ENCODE measurements at regions not wholly inside any gene's neighbourhood (a gene's known extent, or its start where the extent isn't known, plus 50 kb on each side); places are given as distances from the start of the nearest gene placed in this dataset.

DNA sequence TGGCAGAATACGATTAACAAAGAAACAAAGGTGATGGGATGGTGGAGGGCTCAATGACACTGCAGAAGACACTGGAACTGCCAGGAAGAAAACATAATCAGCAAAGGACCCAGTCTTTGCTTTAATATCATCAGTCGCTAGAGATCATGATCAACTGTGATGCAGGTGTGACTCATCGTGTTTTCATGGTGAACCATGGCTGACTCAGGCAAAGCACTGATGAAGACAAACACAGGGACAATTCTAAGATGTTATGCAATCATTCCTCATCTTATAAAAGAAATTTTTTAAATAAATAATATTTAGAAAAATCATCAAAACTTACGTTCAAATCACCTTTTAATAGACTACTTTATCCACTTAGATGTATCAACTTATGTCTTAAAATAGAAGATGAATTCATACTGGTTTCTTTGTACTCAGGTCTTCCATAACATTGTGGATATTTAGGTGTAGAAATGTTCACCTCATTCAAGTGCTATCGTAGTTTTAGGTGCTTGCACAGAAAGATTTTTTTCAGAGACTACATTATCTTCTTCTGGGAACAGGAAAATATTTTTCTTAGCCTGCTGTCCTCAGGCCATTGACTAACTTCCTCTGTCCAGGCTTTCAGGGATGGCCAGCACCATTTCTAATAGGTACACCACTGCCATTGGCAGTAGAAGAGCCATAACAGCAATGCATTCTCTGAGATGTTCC, 673.4 kb upstream of the MEF2C start:
- Histone ChIP-seq H3K9ac (ENCODE audit: low read length in 3 of 3) (no peak overlapping the region), H3K4me1 (ENCODE audit: control insufficient read depth in 2 of 3, insufficient read depth in 2 of 3, low read depth in 1 of 3, low read length in 3 of 3) (no peaks in the 10 kb centered on the region), H3K4me3 (ENCODE audit: low read length in 3 of 3) (no peak overlapping the region), H3K36me3 (ENCODE audit: control insufficient read depth in 2 of 3, insufficient read depth in 3 of 3, low read length in 3 of 3) (no peaks in the 10 kb centered on the region), H3K27ac (ENCODE audit: low read depth in 2 of 2, low read length in 2 of 2) (no peak overlapping the region), H3K9me3 (ENCODE audit: control insufficient read depth in 2 of 3, insufficient read depth in 1 of 3, low read length in 3 of 3) (peaks cover 0 to 2% (median 0%) of the 10 kb centered on the region in 3 donors), H3K27me3 (ENCODE audit: control insufficient read depth, insufficient read depth, low read length) (no peaks in the 10 kb centered on the region)
- DNase-seq (no peak), FAIRE-seq (no peak)
- TF ChIP-seq, protein P1, sequence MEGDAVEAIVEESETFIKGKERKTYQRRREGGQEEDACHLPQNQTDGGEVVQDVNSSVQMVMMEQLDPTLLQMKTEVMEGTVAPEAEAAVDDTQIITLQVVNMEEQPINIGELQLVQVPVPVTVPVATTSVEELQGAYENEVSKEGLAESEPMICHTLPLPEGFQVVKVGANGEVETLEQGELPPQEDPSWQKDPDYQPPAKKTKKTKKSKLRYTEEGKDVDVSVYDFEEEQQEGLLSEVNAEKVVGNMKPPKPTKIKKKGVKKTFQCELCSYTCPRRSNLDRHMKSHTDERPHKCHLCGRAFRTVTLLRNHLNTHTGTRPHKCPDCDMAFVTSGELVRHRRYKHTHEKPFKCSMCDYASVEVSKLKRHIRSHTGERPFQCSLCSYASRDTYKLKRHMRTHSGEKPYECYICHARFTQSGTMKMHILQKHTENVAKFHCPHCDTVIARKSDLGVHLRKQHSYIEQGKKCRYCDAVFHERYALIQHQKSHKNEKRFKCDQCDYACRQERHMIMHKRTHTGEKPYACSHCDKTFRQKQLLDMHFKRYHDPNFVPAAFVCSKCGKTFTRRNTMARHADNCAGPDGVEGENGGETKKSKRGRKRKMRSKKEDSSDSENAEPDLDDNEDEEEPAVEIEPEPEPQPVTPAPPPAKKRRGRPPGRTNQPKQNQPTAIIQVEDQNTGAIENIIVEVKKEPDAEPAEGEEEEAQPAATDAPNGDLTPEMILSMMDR (IDR thresholded peaks at IDR 0.05; ENCODE audit: borderline replicate concordance, extremely low read depth, insufficient read depth) = no peak
- intact Hi-C loops (cut with DNase I) = no loop called here

DNA sequence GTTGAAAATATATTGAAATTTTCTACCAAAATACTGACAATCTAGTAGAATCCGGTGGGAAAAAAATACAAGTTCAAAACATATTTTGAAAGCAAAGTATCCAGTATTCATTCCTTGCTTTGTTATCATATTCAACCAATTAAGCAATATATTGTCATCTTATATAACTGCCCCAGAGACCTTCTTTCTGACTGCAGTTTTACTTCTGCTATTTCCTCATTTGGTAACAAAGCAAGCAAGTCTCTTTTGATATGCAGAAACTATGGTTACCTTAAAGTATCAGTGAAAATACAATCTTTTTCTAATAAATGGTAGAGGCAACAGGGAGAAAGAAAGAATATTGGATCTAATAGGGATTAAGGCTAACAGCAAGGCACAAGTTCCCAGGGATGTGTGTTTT, 663.7 kb upstream of the MEF2C start:
- no peaks in the 10 kb centered on the region for H3K9me3 ChIP-seq (ENCODE audit: control insufficient read depth in 2 of 3, insufficient read depth in 1 of 3, low read length in 3 of 3)
- intact Hi-C loops (cut with DNase I) = no loop called here
- no peaks in the 10 kb centered on the region for H3K36me3 ChIP-seq (ENCODE audit: control insufficient read depth in 2 of 3, insufficient read depth in 3 of 3, low read length in 3 of 3)
- no peak for DNase-seq
- no peak overlapping the region for H3K9ac ChIP-seq (ENCODE audit: low read length in 3 of 3)
- no peaks in the 10 kb centered on the region for H3K27me3 ChIP-seq (ENCODE audit: control insufficient read depth, insufficient read depth, low read length)
- TF ChIP-seq, protein P1 (IDR thresholded peaks at IDR 0.05; ENCODE audit: borderline replicate concordance, extremely low read depth, insufficient read depth) = no peak
- FAIRE-seq = no peak
- H3K4me1 ChIP-seq (ENCODE audit: control insufficient read depth in 2 of 3, insufficient read depth in 2 of 3, low read depth in 1 of 3, low read length in 3 of 3) = no peaks in the 10 kb centered on the region
- no peak overlapping the region for H3K27ac ChIP-seq (ENCODE audit: low read depth in 2 of 2, low read length in 2 of 2)
- no peak overlapping the region for H3K4me3 ChIP-seq (ENCODE audit: low read length in 3 of 3)

DNA sequence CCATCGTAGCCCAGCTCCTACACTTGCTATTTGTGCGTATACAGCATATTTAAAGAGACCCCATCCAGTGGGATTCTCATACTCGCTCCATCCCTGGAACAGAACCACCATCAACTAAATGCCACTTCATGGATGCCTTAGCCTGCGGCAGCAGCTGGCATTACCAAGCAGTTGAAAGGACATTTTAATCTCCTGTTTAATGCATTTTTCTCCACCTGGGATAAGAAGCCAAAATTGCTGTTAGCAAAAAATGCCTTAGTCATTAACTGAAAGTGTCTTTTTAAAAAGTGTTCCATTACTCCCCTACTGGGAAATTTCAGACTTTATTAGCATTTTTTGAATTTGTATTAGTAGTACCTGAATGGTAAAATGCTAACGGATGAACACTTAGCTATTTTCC, 662.6 kb upstream of the MEF2C start:
- Histone ChIP-seq H3K4me1 (ENCODE audit: control insufficient read depth in 2 of 3, insufficient read depth in 2 of 3, low read depth in 1 of 3, low read length in 3 of 3) (no peaks in the 10 kb centered on the region), H3K4me3 (ENCODE audit: low read length in 3 of 3) (no peak overlapping the region), H3K27ac (ENCODE audit: low read depth in 2 of 2, low read length in 2 of 2) (no peak overlapping the region), H3K27me3 (ENCODE audit: control insufficient read depth, insufficient read depth, low read length) (no peaks in the 10 kb centered on the region), H3K9me3 (ENCODE audit: control insufficient read depth in 2 of 3, insufficient read depth in 1 of 3, low read length in 3 of 3) (no peaks in the 10 kb centered on the region), H3K36me3 (ENCODE audit: control insufficient read depth in 2 of 3, insufficient read depth in 3 of 3, low read length in 3 of 3) (no peaks in the 10 kb centered on the region), H3K9ac (ENCODE audit: low read length in 3 of 3) (no peak overlapping the region)
- TF ChIP-seq, protein P1 (IDR thresholded peaks at IDR 0.05; ENCODE audit: borderline replicate concordance, extremely low read depth, insufficient read depth) = no peak
- intact Hi-C loops (cut with DNase I) = no loop called here
- FAIRE-seq = no peak
- DNase-seq = no peak

DNA sequence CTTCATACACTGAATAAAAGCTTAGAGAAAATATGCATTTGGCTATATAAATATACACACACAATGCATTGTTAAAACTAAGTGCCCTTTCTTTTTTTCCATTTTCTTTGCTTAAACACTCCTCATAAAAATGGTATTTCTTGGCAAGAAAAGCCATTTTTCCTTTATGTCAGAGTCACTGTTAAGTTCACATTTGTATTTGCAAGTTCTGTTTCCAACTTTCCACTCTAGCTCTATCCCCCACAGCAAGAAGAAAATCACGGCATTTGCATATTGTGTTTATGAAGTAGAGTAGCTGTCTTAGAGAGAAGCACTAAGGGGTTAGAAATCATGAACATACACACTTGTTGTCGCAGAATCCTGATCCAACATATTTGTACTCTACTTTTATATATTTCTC, 662.1 kb upstream of the MEF2C start:
- DNase-seq (peak in 1 of 5 donors; percentile 12), FAIRE-seq (no peak)
- Histone ChIP-seq H3K9me3 (ENCODE audit: control insufficient read depth in 2 of 3, insufficient read depth in 1 of 3, low read length in 3 of 3) (no peaks in the 10 kb centered on the region), H3K27me3 (ENCODE audit: control insufficient read depth, insufficient read depth, low read length) (no peaks in the 10 kb centered on the region), H3K36me3 (ENCODE audit: control insufficient read depth in 2 of 3, insufficient read depth in 3 of 3, low read length in 3 of 3) (no peaks in the 10 kb centered on the region), H3K4me3 (ENCODE audit: low read length in 3 of 3) (no peak overlapping the region), H3K4me1 (ENCODE audit: control insufficient read depth in 2 of 3, insufficient read depth in 2 of 3, low read depth in 1 of 3, low read length in 3 of 3) (no peaks in the 10 kb centered on the region), H3K27ac (ENCODE audit: low read depth in 2 of 2, low read length in 2 of 2) (no peak overlapping the region), H3K9ac (ENCODE audit: low read length in 3 of 3) (no peak overlapping the region)
- TF ChIP-seq, protein P1 (IDR thresholded peaks at IDR 0.05; ENCODE audit: borderline replicate concordance, extremely low read depth, insufficient read depth) = no peak
- intact Hi-C loops (cut with DNase I) = no loop called here
